K562 (cell line): ENCODE measurements at regions not wholly inside any gene's neighbourhood (a gene's known extent, or its start where the extent isn't known, plus 50 kb on each side); places are given as distances from the start of the nearest gene placed in this dataset.

Source experiments
- ATAC-seq: fragments of 200-7000 bp; cut with Tn5 transposase; 3 replicates; pipeline ENCODE4 v1.9.1; 2020; ENCODE audit warnings: moderate library complexity
- BruUV-seq: library from RNA; stranded (reverse); fragments of 400-500 nt; replicated peaks from 2 replicates; lab custom pipeline; 2021; lab: Mats Ljungman, UMichigan
- CTCF ChIA-PET: fragments of 300-600 bp; formaldehyde crosslinking; extraction: SDS; loops from one replicate; lab custom pipeline; 2021; ENCODE audit warnings: low intra/inter-chr PET ratio; lab: Yijun Ruan, JAX
- POLR2A ChIA-PET: fragments of 300-600, 350-650 bp; sonication (Branson Sonifier 250); formaldehyde crosslinking; extraction: SDS; loops from one replicate; lab custom pipeline; 2021; ENCODE audit warnings: antibody characterized with exemption, inconsistent platforms; lab: Yijun Ruan, JAX
- DNase-seq, 4 experiments: peaks; one replicate each; pipeline versions ENCODE4 v3.0.0 to v3.0.0-alpha.2; 2011 to 2018; ENCODE audit warnings: low spot score in 3 of 4, mixed read lengths in 3 of 4; ENCODE audit errors: extremely low read depth in 1 of 4
- FAIRE-seq: peaks from 2 replicates; lab custom pipeline; 2011; peaks lifted over from hg19 to GRCh38; lab: Jason Lieb, UNC
- H2AFZ ChIP-seq: 2 replicates; pipeline ENCODE4 v1.6.0; 2011; ENCODE audit warnings: low read depth, low read length, control low read depth, inconsistent platforms
- H3K27ac ChIP-seq: fragments of 200-600 bp; 3 replicates; pipeline ENCODE4 v1.8.0; 2011; ENCODE audit warnings: low read depth, mild to moderate bottlenecking, control low read depth, inconsistent platforms, low read length, moderate library complexity, mixed read lengths; ENCODE audit errors: extremely low read depth
- H3K27me3 ChIP-seq, 2 experiments: fragments of 300-600 bp in 1 of 2; 2 replicates in 1 of 2; 3 replicates in 1 of 2; pipeline versions ENCODE4 v1.6.0 to v1.8.0; 2011; ENCODE audit warnings: inconsistent platforms in 2 of 2, low read length in 2 of 2, mild to moderate bottlenecking in 1 of 2, mixed read lengths in 1 of 2, moderate library complexity in 1 of 2; ENCODE audit not compliant: control insufficient read depth in 2 of 2, insufficient read depth in 2 of 2
- H3K36me3 ChIP-seq: fragments of 300-600 bp; 3 replicates; pipeline ENCODE4 v1.8.0; 2011; ENCODE audit warnings: mild to moderate bottlenecking, low read length, inconsistent platforms; ENCODE audit not compliant: control insufficient read depth, insufficient read depth
- H3K4me1 ChIP-seq, 2 experiments: fragments of 200-600 bp in 1 of 2; replicated peaks in 1 of 2; 2 replicates in 1 of 2; 3 replicates in 1 of 2; pipeline versions ENCODE4 v1.5.1 to v1.8.0; 2011; ENCODE audit warnings: inconsistent platforms in 2 of 2, low read length in 2 of 2, mild to moderate bottlenecking in 1 of 2, mixed read lengths in 1 of 2, moderate library complexity in 1 of 2; ENCODE audit not compliant: control insufficient read depth in 2 of 2, insufficient read depth in 2 of 2
- H3K4me2 ChIP-seq: 2 replicates; pipeline ENCODE4 v1.6.1; 2011; ENCODE audit warnings: low read length, control low read depth, inconsistent platforms, mixed read lengths; ENCODE audit not compliant: insufficient read depth
- H3K4me3 ChIP-seq: fragments of 200-600 bp; sonication (generic), shearing (Covaris generic); 2 replicates; pipeline ENCODE4 v1.5.1; 2016; ENCODE audit warnings: control low read depth, inconsistent platforms
- H3K79me2 ChIP-seq: fragments of 200-600 bp; 3 replicates; pipeline ENCODE4 v1.8.0; 2011; ENCODE audit warnings: low read length, inconsistent platforms; ENCODE audit not compliant: control insufficient read depth, insufficient read depth
- H3K9ac ChIP-seq, 2 experiments: 2 replicates each; pipeline versions ENCODE4 v1.6.0 to v1.6.1; 2011; ENCODE audit warnings: low read depth in 2 of 2, low read length in 2 of 2, control low read depth in 1 of 2, inconsistent platforms in 1 of 2, mild to moderate bottlenecking in 1 of 2, mixed read lengths in 1 of 2; ENCODE audit not compliant: insufficient read depth in 1 of 2
- H3K9me1 ChIP-seq: one replicate; pipeline ENCODE4 v1.6.0; 2011; ENCODE audit warnings: inconsistent platforms, mild to moderate bottlenecking, low read length, moderate library complexity; ENCODE audit not compliant: control insufficient read depth, insufficient read depth
- H3K9me3 ChIP-seq: replicated peaks from 2 replicates; pipeline ENCODE4 v1.5.1; 2011; ENCODE audit warnings: low read depth, low read length, inconsistent platforms; ENCODE audit not compliant: control insufficient read depth, insufficient read depth
- H4K20me1 ChIP-seq: replicated peaks from 2 replicates; pipeline ENCODE4 v1.6.1; 2011; ENCODE audit warnings: low read length, inconsistent platforms, mixed read lengths; ENCODE audit not compliant: control insufficient read depth, insufficient read depth
- ARID1B ChIP-seq: fragments of 450-650 bp; IDR thresholded peaks from 2 replicates; pipeline ENCODE4 v1.6.1; 2016; ENCODE audit warnings: antibody characterized with exemption, mild to moderate bottlenecking, inconsistent platforms
- FOXP1 ChIP-seq: sonication (generic); formaldehyde crosslinking; IDR thresholded peaks from 2 replicates; pipeline ENCODE4 v1.8.0; 2022; ENCODE audit warnings: mild to moderate bottlenecking, missing genetic modification reagents
- PHTF2 ChIP-seq: fragments of 250-450 bp; sonication (Bioruptor Pico); IDR thresholded peaks from 2 replicates; pipeline ENCODE4 v1.5.0; 2021; ENCODE audit warnings: mild to moderate bottlenecking
- ZNF12 ChIP-seq: sonication (generic); formaldehyde crosslinking; IDR thresholded peaks from 2 replicates; pipeline ENCODE4 v1.4.0; 2020; ENCODE audit warnings: mild to moderate bottlenecking, missing genetic modification reagents
- ZNF197 ChIP-seq: fragments of 200-800 bp; sonication (Bioruptor generic); IDR thresholded peaks from 2 replicates; pipeline ENCODE4 v1.6.1; 2016; ENCODE audit warnings: low read depth, missing genetic modification characterization, missing compliant biosample characterization
- ZNF324 ChIP-seq: fragments of 250-450 bp; sonication (Bioruptor Pico); IDR thresholded peaks from 2 replicates; pipeline ENCODE4 v1.4.0; 2020; ENCODE audit warnings: mild to moderate bottlenecking
- WGBS: fragments of 100-300 bp; shearing (Covaris generic); methylation state at CpG from one replicate; pipeline ENCODE4 v1.1.6; 2016; ENCODE audit warnings: low coverage, mixed read lengths; ENCODE audit not compliant: insufficient coverage; ENCODE audit errors: missing lambda C conversion rate; 5-methylcytosine and 5-hydroxymethylcytosine counted together
- in situ Hi-C: fragments of 300-500 bp; cut with MboI; formaldehyde crosslinking; loops from 4 replicates; pipeline ENCODE4 v1.15.0; 2018; ENCODE audit warnings: inconsistent platforms, mixed read lengths
- intact Hi-C: fragments of 100-400 bp; cut with micrococcal nuclease; formaldehyde crosslinking; loops from 2 replicates; pipeline ENCODE4 v1.14.2; 2022
- TF ChIP-seq, protein P1 (sequence below), 2 experiments: fragments of 450-650 bp in 1 of 2; sonication (generic) in 1 of 2; formaldehyde crosslinking; conservative IDR thresholded peaks; 2 replicates each; pipeline versions ENCODE4 v1.4.0 to v1.8.1; 2020 to 2022; ENCODE audit warnings: mild to moderate bottlenecking in 1 of 2, missing genetic modification reagents in 1 of 2
- TF ChIP-seq, protein P2 (sequence below): fragments of 450-650 bp; IDR thresholded peaks from 2 replicates; pipeline ENCODE4 v1.6.1; 2016

DNA sequence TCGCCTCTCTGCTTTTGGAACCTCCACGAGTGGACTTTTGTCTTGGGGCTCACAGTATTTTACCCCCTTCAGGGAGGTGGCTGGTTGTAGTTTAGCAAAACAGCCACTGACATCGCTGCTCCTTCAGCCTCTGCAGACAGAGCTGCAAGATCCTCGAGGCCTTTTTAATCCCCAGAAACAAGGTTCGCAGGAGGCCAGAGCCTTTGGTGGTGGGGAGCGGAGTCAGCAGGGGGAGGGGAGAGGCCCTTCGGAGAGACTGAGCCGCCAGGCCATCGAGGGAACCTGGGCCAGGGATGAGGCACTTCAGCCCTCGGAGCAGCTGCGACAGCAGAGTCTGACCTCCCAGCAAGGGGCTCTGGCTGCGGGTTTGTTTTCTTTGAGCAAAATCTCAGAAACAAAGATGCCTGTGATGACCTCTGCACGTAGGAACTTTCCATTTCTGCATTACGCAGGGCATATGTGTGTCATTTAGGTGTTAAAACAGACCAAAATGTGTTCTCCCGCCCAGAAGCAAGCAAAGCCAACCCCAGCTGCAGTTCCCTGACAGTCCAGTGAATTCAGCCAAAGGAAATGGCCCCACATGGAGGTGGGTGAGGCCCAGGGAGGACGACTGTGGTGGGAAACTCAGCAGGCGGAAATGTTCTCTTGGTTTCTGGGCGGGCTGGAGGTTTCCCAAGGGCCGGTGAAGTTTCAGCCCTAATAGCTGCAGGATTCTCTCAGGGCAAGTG, 171.2 kb upstream of the SULF2 start:
- Histone ChIP-seq H3K79me2 (no peaks in the 10 kb centered on the region), H3K4me2 (no peak overlapping the region), H2AFZ (no peak overlapping the region), H3K4me1 (no peaks in the 10 kb centered on the region), H3K4me3 (no peak overlapping the region), H3K9me3 (no peaks in the 10 kb centered on the region), H3K9me1 (no peaks in the 10 kb centered on the region), H3K36me3 (no peaks in the 10 kb centered on the region), H4K20me1 (0 out of 2 replicates have a peak, but pooled peaks cover 9% of the 10 kb centered on the region), H3K27ac (no peak overlapping the region), H3K9ac (no peak overlapping the region), H3K27me3 (peaks cover 14 to 41% of the 10 kb centered on the region in 2 experiments)
- FAIRE-seq, result no peak
- no peak for DNase-seq
- POLR2A ChIA-PET, result interaction anchor here (1.0 kb wide), 1 partner anchor 15 kb away, joined by 3 read pairs; no protein-coding TSS in a partner anchor
- no peak for ATAC-seq
- CTCF ChIA-PET, result no interaction called here
- TF ChIP-seq ZNF12 (CRISPR knock-in tag) (no peak), ZNF324 (CRISPR knock-in tag) (no peak), FOXP1 (CRISPR knock-in tag) (no peak), PHTF2 (CRISPR knock-in tag) (no peak), ARID1B (no peak), ZNF197 (CRISPR knock-in tag) (no peak)
- TF ChIP-seq, protein P1, sequence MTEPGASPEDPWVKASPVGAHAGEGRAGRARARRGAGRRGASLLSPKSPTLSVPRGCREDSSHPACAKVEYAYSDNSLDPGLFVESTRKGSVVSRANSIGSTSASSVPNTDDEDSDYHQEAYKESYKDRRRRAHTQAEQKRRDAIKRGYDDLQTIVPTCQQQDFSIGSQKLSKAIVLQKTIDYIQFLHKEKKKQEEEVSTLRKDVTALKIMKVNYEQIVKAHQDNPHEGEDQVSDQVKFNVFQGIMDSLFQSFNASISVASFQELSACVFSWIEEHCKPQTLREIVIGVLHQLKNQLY (CRISPR knock-in tag; conservative IDR thresholded peaks at IDR 0.05), result no peak
- TF ChIP-seq, protein P2, sequence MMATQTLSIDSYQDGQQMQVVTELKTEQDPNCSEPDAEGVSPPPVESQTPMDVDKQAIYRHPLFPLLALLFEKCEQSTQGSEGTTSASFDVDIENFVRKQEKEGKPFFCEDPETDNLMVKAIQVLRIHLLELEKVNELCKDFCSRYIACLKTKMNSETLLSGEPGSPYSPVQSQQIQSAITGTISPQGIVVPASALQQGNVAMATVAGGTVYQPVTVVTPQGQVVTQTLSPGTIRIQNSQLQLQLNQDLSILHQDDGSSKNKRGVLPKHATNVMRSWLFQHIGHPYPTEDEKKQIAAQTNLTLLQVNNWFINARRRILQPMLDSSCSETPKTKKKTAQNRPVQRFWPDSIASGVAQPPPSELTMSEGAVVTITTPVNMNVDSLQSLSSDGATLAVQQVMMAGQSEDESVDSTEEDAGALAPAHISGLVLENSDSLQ, result no peak
- under 1% methylated on average over 18 of the region's 19 CpGs for WGBS
- BruUV-seq, result no TSS peak
- intact Hi-C loops (no loop called here), in situ Hi-C loops (no loop called here)
